GM12891 (cell line): ENCODE measurements at regions not wholly inside any gene's neighbourhood (a gene's known extent, or its start where the extent isn't known, plus 50 kb on each side); places are given as distances from the start of the nearest gene placed in this dataset.

ENCODE experiments used
- PAX5 ChIP-seq: IDR thresholded peaks from 2 replicates; pipeline ENCODE4 v1.6.1; 2011; ENCODE audit warnings: low read length, moderate library complexity, mild to moderate bottlenecking; ENCODE audit not compliant: insufficient read depth, severe bottlenecking
- POLR2A ChIP-seq: IDR thresholded peaks from 2 replicates; pipeline ENCODE4 v1.6.1; 2011; ENCODE audit warnings: low read depth, low read length, control low read depth
- POLR2AphosphoS5 ChIP-seq: IDR thresholded peaks from 2 replicates; pipeline ENCODE4 v1.6.1; 2011; ENCODE audit warnings: low read depth, low read length, control low read depth
- POU2F2 ChIP-seq: IDR thresholded peaks from 2 replicates; pipeline ENCODE4 v1.6.1; 2011; ENCODE audit warnings: low read depth, mild to moderate bottlenecking, control low read depth, low read length, moderate library complexity
- SPI1 ChIP-seq: IDR thresholded peaks from 2 replicates; pipeline ENCODE4 v1.6.1; 2011; ENCODE audit warnings: low read depth, low read length, control low read depth
- TAF1 ChIP-seq: IDR thresholded peaks from 2 replicates; pipeline ENCODE4 v1.6.1; 2011; ENCODE audit warnings: low read depth, low read length, control low read depth

DNA sequence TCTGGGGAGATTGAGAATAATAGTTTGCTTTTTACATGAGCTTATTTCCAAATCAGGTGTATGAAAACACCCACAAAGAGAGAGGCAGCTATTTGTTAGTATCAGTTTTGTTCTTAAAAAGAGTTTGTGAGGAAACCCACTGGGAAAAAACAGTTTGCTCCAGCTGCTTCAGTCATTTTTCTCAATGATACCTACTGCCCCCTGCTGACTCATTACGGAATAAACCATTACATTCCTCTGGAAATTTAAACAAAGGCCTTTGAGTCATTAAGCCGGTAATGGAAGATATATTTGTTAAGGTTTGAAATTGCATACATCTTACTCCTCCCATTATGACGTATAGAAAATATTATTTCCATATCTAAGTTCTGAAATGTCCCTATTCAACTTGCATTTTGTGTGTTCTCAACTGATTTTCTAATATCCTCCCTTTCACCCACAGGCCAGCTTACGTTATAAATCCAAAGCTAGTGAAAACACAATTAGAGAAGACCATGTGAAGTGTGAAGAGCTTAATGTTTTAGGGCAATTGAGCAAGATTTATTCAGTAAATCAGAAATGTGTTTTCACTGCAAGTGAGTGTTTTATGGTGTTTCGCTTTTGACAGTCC lies 761.6 kb downstream of the DSC3 start:
- TF ChIP-seq POLR2AphosphoS5 (no peak), TAF1 (no peak), PAX5 (no peak), POLR2A (no peak), SPI1 (no peak), POU2F2 (no peak)
